ENCODE measurements at regions not wholly inside any gene's neighbourhood (a gene's known extent, or its start where the extent isn't known, plus 50 kb on each side); places are given as distances from the start of the nearest gene placed in this dataset.

- no peak for DNase-seq
- no peak overlapping the region for H3K27ac ChIP-seq (ENCODE audit: insufficient read length, low read depth, low read length)
Observed at GRCh38 chr2:144745424-144745823, 225.5 kb upstream of the ZEB2 start.

More at GRCh38 chr2:144745424-144745823, 225.5 kb upstream of the ZEB2 start:
- no peak overlapping the region for H2BK12ac ChIP-seq (ENCODE audit: insufficient read length, low read depth, low read length)
- H2BK15ac ChIP-seq (ENCODE audit: low read depth, low read length) = no peak overlapping the region
- H3K18ac ChIP-seq (ENCODE audit: insufficient read length, low read depth, low read length) = no peak overlapping the region
- peaks cover 13% of the 10 kb centered on the region for H3K9me3 ChIP-seq (ENCODE audit: control insufficient read depth, low read depth, low read length)
- no peak overlapping the region for H2BK5ac ChIP-seq (ENCODE audit: insufficient read length, low read length)
- H3K23me2 ChIP-seq (ENCODE audit: insufficient read length, low read depth, low read length, poor library complexity, severe bottlenecking) = no peaks in the 10 kb centered on the region
- Mint-ChIP-seq H3K27ac (no peak overlapping the region), H3K36me3 (ENCODE audit: insufficient read depth in 1 of 3, low read depth in 3 of 3) (peaks cover 34 to 55% (median 44%) of the 10 kb centered on the region in 3 experiments), H3K4me3 (no peak overlapping the region), H3K9me3 (peaks cover 52 to 55% of the 10 kb centered on the region in 2 experiments), H3K27me3 (ENCODE audit: low read depth) (peaks cover 1% of the 10 kb centered on the region), H3K4me1 (no peaks in the 10 kb centered on the region)
- H3K79me1 ChIP-seq (ENCODE audit: insufficient read depth, low read depth, low read length, poor library complexity, severe bottlenecking) = no peaks in the 10 kb centered on the region
- H2AFZ ChIP-seq (ENCODE audit: low read length) = no peak overlapping the region
- H4K5ac ChIP-seq (ENCODE audit: insufficient read length, low read depth, low read length) = no peak overlapping the region
- WGBS (ENCODE audit: extremely low coverage, insufficient read length, low lambda C conversion rate) = no CpG with 5 or more reads among the region's 6 CpGs
- no peak for TF ChIP-seq CTCF (conservative IDR thresholded peaks at IDR 0.05)
- no peaks in the 10 kb centered on the region for H3K27me3 ChIP-seq (ENCODE audit: insufficient read depth, low read length)
- no peak overlapping the region for H4K8ac ChIP-seq (replicated peaks; ENCODE audit: insufficient read length, low read depth, low read length)
- no peak overlapping the region for H3K4ac ChIP-seq (ENCODE audit: low read depth, low read length)
- no peaks in the 10 kb centered on the region for H4K20me1 ChIP-seq (ENCODE audit: control insufficient read depth, insufficient read depth, insufficient read length)
- no peak overlapping the region for H3K14ac ChIP-seq (ENCODE audit: insufficient read depth, low read length)
- H3K56ac ChIP-seq (ENCODE audit: insufficient read length, low read depth, low read length) = no peak overlapping the region
- no peak overlapping the region for H2BK20ac ChIP-seq (ENCODE audit: low read depth, low read length, poor library complexity, severe bottlenecking)
- H3K9ac ChIP-seq (ENCODE audit: extremely low read depth, insufficient read length, low read length) = no peak overlapping the region
- no peak overlapping the region for H2BK120ac ChIP-seq (ENCODE audit: low read depth, low read length, poor library complexity, severe bottlenecking)
- H3K4me1 ChIP-seq (ENCODE audit: insufficient read depth, low read length) = no peaks in the 10 kb centered on the region
- H3K79me2 ChIP-seq (ENCODE audit: insufficient read depth, low read length) = no peaks in the 10 kb centered on the region
- H2AK5ac ChIP-seq (ENCODE audit: insufficient read length, low read length) = no peak overlapping the region
- no peak overlapping the region for H3T11ph ChIP-seq (ENCODE audit: low read length)
- H3K4me2 ChIP-seq (ENCODE audit: insufficient read depth, insufficient read length, low read length) = no peak overlapping the region
- no peak overlapping the region for H3K23ac ChIP-seq (ENCODE audit: insufficient read length, low read depth, low read length)
- no peak overlapping the region for H4K91ac ChIP-seq (ENCODE audit: insufficient read length, low read depth, low read length)
